ENCODE measurements at regions not wholly inside any gene's neighbourhood (a gene's known extent, or its start where the extent isn't known, plus 50 kb on each side); places are given as distances from the start of the nearest gene placed in this dataset.

DNA sequence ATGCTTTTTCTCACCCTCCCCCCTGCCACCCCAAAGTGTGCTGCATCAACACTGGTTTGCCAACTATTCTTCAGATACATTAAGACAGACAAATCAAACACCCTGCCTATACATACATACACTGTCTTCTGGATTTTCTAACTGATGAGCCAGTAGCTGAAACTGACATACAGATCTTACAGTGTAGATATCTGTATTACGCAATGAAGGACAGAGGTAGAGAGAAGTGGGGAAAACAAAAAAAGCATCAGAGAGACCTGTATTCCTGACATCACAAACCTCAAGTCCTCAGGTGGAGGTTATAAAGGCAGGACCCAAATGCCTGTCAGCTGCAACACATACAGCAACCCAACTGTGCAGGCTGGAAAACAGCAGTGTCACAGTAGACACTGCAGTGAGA is 535.4 kb downstream of the HACE1 start:
- H3K4me3 ChIP-seq, result no peak overlapping the region
- H3K27ac ChIP-seq, result no peak overlapping the region
- no peaks in the 10 kb centered on the region for H3K36me3 ChIP-seq
- no peaks in the 10 kb centered on the region for H3K9me3 ChIP-seq
- no peak for FAIRE-seq
- H3K27me3 ChIP-seq, result no peaks in the 10 kb centered on the region
- ATAC-seq, result no peak
- DNase-seq, result no peak
- WGBS, 2 donors, result 93 to 94% methylated on average over 1 of the region's 1 CpG
- peaks cover 0 to 4% (median 0%) of the 10 kb centered on the region in 3 donors for H3K4me1 ChIP-seq
- TF ChIP-seq, protein P1, sequence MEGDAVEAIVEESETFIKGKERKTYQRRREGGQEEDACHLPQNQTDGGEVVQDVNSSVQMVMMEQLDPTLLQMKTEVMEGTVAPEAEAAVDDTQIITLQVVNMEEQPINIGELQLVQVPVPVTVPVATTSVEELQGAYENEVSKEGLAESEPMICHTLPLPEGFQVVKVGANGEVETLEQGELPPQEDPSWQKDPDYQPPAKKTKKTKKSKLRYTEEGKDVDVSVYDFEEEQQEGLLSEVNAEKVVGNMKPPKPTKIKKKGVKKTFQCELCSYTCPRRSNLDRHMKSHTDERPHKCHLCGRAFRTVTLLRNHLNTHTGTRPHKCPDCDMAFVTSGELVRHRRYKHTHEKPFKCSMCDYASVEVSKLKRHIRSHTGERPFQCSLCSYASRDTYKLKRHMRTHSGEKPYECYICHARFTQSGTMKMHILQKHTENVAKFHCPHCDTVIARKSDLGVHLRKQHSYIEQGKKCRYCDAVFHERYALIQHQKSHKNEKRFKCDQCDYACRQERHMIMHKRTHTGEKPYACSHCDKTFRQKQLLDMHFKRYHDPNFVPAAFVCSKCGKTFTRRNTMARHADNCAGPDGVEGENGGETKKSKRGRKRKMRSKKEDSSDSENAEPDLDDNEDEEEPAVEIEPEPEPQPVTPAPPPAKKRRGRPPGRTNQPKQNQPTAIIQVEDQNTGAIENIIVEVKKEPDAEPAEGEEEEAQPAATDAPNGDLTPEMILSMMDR (IDR thresholded peaks at IDR 0.05), result no peak
- intact Hi-C loops (cut with DNase I), result no loop called here

DNA sequence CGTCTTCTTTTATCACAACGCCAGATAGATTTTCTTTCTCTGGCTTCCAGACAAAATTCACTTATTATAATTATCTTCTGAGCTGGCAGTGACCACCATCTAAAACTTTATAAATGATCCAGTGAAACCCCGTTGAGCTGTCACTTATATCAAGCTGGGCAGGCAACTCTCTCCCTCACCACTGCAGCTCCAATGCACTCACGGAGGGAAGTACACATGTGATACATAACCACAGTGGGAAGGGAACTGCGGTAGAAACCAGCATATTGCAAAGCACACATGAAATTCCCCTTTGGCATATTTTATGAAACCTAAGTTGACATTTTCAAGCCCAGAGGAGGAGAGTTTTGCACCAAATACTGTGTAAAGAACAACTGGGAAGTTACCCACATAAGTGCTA is 536.9 kb downstream of the HACE1 start:
- no peak overlapping the region for H3K4me3 ChIP-seq
- no peaks in the 10 kb centered on the region for H3K36me3 ChIP-seq
- H3K27me3 ChIP-seq, result no peaks in the 10 kb centered on the region
- H3K9me3 ChIP-seq, result no peaks in the 10 kb centered on the region
- ATAC-seq (no peak), DNase-seq (no peak), FAIRE-seq (no peak)
- TF ChIP-seq, protein P1 (IDR thresholded peaks at IDR 0.05), result no peak
- 39 to 50% methylated on average over 5 of the region's 5 CpGs for WGBS, 2 donors
- no peak overlapping the region for H3K27ac ChIP-seq
- intact Hi-C loops (cut with DNase I), result no loop called here
- H3K4me1 ChIP-seq, result peaks cover 0 to 4% (median 0%) of the 10 kb centered on the region in 3 donors

DNA sequence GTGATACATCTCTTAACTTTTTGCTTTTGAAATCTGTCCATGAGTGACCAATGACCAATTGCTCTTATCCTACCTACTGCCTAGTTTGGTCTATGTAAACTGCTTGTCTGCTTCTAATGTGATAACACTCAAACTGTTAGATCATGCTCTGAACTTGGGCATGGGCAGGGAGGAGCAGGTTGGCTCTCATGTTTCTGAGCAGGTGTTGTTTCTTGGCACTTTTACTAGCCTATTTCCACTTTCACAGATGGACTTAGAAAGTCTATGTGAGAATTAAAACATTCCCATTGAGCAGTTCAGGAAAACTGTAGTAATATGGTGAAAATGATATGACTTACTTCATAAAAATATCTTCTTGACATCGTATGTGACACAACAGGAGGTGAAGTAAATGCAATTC is 538.4 kb downstream of the HACE1 start:
- Histone ChIP-seq H3K4me3 (no peak overlapping the region), H3K27ac (no peak overlapping the region), H3K4me1 (peaks cover 0 to 4% (median 0%) of the 10 kb centered on the region in 3 donors), H3K36me3 (no peaks in the 10 kb centered on the region), H3K9me3 (no peaks in the 10 kb centered on the region), H3K27me3 (no peaks in the 10 kb centered on the region)
- WGBS, 2 donors, result 79 to 93% methylated on average over 1 of the region's 1 CpG
- TF ChIP-seq, protein P1 (IDR thresholded peaks at IDR 0.05), result no peak
- intact Hi-C loops (cut with DNase I), result no loop called here
- DNase-seq (no peak), ATAC-seq (no peak), FAIRE-seq (no peak)

DNA sequence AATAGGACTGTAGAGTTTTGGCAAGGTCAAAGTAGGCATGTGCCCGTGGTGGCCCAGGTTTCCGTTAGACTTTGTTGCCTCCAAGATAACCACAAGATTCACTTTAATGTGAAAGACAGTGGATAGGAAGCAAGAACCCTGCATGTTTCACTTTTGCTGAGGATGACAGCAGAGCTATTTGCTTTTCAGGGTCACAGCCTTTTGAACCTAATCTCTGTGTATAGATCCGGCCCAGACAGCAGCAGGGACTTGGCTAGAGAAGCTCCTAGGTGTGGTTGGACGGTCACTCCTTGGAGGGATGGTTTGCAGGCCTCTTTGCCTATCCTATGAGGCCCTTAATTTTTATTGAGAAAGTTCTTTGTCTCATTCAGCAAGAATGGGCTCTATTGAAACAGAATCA is 538.8 kb downstream of the HACE1 start:
- Histone ChIP-seq H3K27ac (no peak overlapping the region), H3K36me3 (no peaks in the 10 kb centered on the region), H3K27me3 (no peaks in the 10 kb centered on the region), H3K9me3 (no peaks in the 10 kb centered on the region), H3K4me3 (no peak overlapping the region), H3K4me1 (peaks cover 0 to 4% (median 0%) of the 10 kb centered on the region in 3 donors)
- intact Hi-C loops (cut with DNase I), result no loop called here
- no peak for DNase-seq
- WGBS, 2 donors, result 45% methylated on average over 4 of the region's 4 CpGs
- FAIRE-seq, result no peak
- no peak for ATAC-seq
- TF ChIP-seq, protein P1 (IDR thresholded peaks at IDR 0.05), result no peak

DNA sequence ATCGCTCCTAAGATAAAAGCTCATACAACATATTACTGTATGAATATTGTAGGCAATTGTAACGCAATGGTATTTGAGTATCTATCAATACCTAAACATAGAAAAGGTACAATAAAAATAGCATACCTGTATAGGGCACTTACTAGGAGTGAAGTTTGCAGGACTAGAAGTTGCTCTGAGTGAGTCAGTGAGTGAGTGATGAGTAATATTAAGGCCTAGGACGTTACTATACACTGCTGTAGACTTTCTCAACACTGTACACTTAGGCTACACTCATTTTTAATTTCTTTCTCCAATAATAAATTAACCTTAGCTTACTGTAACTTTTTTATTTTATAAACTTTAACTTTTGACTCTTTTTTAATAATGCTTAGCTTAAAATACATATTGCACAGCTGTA is 546.9 kb downstream of the HACE1 start:
- TF ChIP-seq, protein P1 (IDR thresholded peaks at IDR 0.05), result no peak
- Histone ChIP-seq H3K4me1 (no peaks in the 10 kb centered on the region), H3K9me3 (no peaks in the 10 kb centered on the region), H3K27me3 (no peaks in the 10 kb centered on the region), H3K4me3 (no peak overlapping the region), H3K27ac (no peak overlapping the region), H3K36me3 (no peaks in the 10 kb centered on the region)
- intact Hi-C loops (cut with DNase I), result no loop called here
- WGBS, 2 donors, result 90 to 99% methylated on average over 3 of the region's 3 CpGs
- no peak for ATAC-seq
- FAIRE-seq, result no peak
- DNase-seq, result no peak

Data from pancreas (tissue), 10 donors.